IMR-90 (cell line): ENCODE measurements at regions not wholly inside any gene's neighbourhood (a gene's known extent, or its start where the extent isn't known, plus 50 kb on each side); places are given as distances from the start of the nearest gene placed in this dataset.

ENCODE experiments used
- ATAC-seq: fragments of 200-7000 bp; cut with Tn5 transposase; 2 replicates; pipeline ENCODE4 v1.9.1; 2020; ENCODE audit warnings: low read depth, mild to moderate bottlenecking, moderate library complexity
- BruUV-seq: library from RNA; stranded (reverse); fragments of 400-500 nt; replicated peaks from 2 replicates; lab custom pipeline; 2021; lab: Mats Ljungman, UMichigan
- CTCF ChIA-PET: fragments of 300-600 bp; formaldehyde crosslinking; extraction: SDS; loops from one replicate; lab custom pipeline; 2021; ENCODE audit warnings: antibody characterized with exemption; lab: Yijun Ruan, JAX
- POLR2A ChIA-PET: fragments of 300-600 bp; sonication (Branson Sonifier 250); formaldehyde crosslinking; loops from one replicate; lab custom pipeline; 2022; ENCODE audit warnings: antibody characterized with exemption; ENCODE audit not compliant: unreplicated experiment; lab: Charles Lee
- DNase-seq: peaks from one replicate; pipeline ENCODE4 v3.0.0; 2013
- H2AFZ ChIP-seq: replicated peaks from 2 replicates; pipeline ENCODE3; 2013; ENCODE audit warnings: low read length, mild to moderate bottlenecking; ENCODE audit not compliant: poor library complexity
- H2AK5ac ChIP-seq: 2 replicates; pipeline ENCODE4 v1.6.1; 2013; ENCODE audit warnings: low read depth, low read length, inconsistent platforms
- H2AK9ac ChIP-seq: replicated peaks from 2 replicates; pipeline ENCODE3; 2013; ENCODE audit warnings: mild to moderate bottlenecking, low read depth, low read length, moderate library complexity; ENCODE audit not compliant: poor library complexity
- H2BK120ac ChIP-seq: 2 replicates; pipeline ENCODE4 v1.6.1; 2013; ENCODE audit warnings: low read depth, low read length, inconsistent platforms
- H2BK15ac ChIP-seq: 3 replicates; pipeline ENCODE4 v1.6.1; 2013; ENCODE audit warnings: low read depth, low read length, inconsistent platforms
- H2BK20ac ChIP-seq: 2 replicates; pipeline ENCODE4 v1.6.1; 2013; ENCODE audit warnings: low read depth, mild to moderate bottlenecking, inconsistent platforms, low read length, moderate library complexity
- H2BK5ac ChIP-seq: 2 replicates; pipeline ENCODE4 v1.6.1; 2013; ENCODE audit warnings: mild to moderate bottlenecking, low read depth, low read length, inconsistent platforms; ENCODE audit not compliant: poor library complexity, severe bottlenecking
- H3K14ac ChIP-seq: replicated peaks from 2 replicates; pipeline ENCODE4 v1.6.1; 2013; ENCODE audit warnings: low read depth, low read length, inconsistent platforms
- H3K18ac ChIP-seq: 2 replicates; pipeline ENCODE4 v1.6.1; 2013; ENCODE audit warnings: low read depth, low read length, control low read depth
- H3K23ac ChIP-seq: 2 replicates; pipeline ENCODE4 v1.6.1; 2013; ENCODE audit warnings: low read depth, low read length, inconsistent platforms
- H3K27ac ChIP-seq: 2 replicates; pipeline ENCODE4 v1.5.1; 2013; ENCODE audit warnings: mild to moderate bottlenecking, control low read depth, low read length; ENCODE audit not compliant: insufficient read depth
- H3K27me3 ChIP-seq: 2 replicates; pipeline ENCODE4 v1.6.1; 2013; ENCODE audit warnings: low read length; ENCODE audit not compliant: control insufficient read depth, insufficient read depth
- H3K36me3 ChIP-seq: 2 replicates; pipeline ENCODE4 v1.6.1; 2013; ENCODE audit warnings: low read length, mixed read lengths; ENCODE audit not compliant: control insufficient read depth, insufficient read depth
- H3K4ac ChIP-seq: 2 replicates; pipeline ENCODE4 v1.6.1; 2013; ENCODE audit warnings: low read depth, low read length, inconsistent platforms
- H3K4me1 ChIP-seq: 2 replicates; pipeline ENCODE4 v1.6.1; 2013; ENCODE audit warnings: low read length, mixed read lengths; ENCODE audit not compliant: control insufficient read depth, insufficient read depth
- H3K4me2 ChIP-seq: 2 replicates; pipeline ENCODE4 v1.6.1; 2013; ENCODE audit warnings: low read depth, mild to moderate bottlenecking, control low read depth, low read length, moderate library complexity
- H3K4me3 ChIP-seq: 2 replicates; pipeline ENCODE4 v1.5.1; 2013; ENCODE audit warnings: low read depth, mild to moderate bottlenecking, control low read depth, low read length, moderate library complexity; ENCODE audit not compliant: insufficient read depth
- H3K56ac ChIP-seq: 2 replicates; pipeline ENCODE4 v1.6.1; 2013; ENCODE audit warnings: low read length, inconsistent platforms; ENCODE audit not compliant: insufficient read depth; ENCODE audit errors: extremely low read depth
- H3K79me1 ChIP-seq, 2 experiments: 2 replicates each; pipeline ENCODE4 v1.6.1; 2013; ENCODE audit warnings: low read length in 2 of 2, inconsistent platforms in 1 of 2, low read depth in 1 of 2
- H3K9ac ChIP-seq: 2 replicates; pipeline ENCODE4 v1.6.1; 2013; ENCODE audit warnings: low read depth, low read length, control low read depth
- H3K9me1 ChIP-seq: 2 replicates; pipeline ENCODE4 v1.6.1; 2013; ENCODE audit warnings: low read length, inconsistent platforms; ENCODE audit not compliant: insufficient read depth
- H3K9me3 ChIP-seq: 2 replicates; pipeline ENCODE4 v1.6.1; 2013; ENCODE audit warnings: low read length; ENCODE audit not compliant: control insufficient read depth, insufficient read depth
- H4K20me1 ChIP-seq: 2 replicates; pipeline ENCODE4 v1.6.1; 2013; ENCODE audit warnings: low read length, inconsistent platforms; ENCODE audit not compliant: insufficient read depth
- H4K5ac ChIP-seq: 2 replicates; pipeline ENCODE4 v1.6.1; 2013; ENCODE audit warnings: mild to moderate bottlenecking, low read depth, low read length, control low read depth
- H4K8ac ChIP-seq, 2 experiments: 2 replicates each; pipeline ENCODE4 v1.6.1; 2013; ENCODE audit warnings: low read depth in 2 of 2, low read length in 2 of 2, control low read depth in 1 of 2, inconsistent platforms in 1 of 2
- H4K91ac ChIP-seq: 2 replicates; pipeline ENCODE4 v1.6.1; 2013; ENCODE audit warnings: low read depth, low read length, inconsistent platforms; ENCODE audit not compliant: insufficient read depth
- BHLHE40 ChIP-seq: fragments of 150-350 bp; IDR thresholded peaks from 2 replicates; pipeline ENCODE4 v1.6.1; 2016; ENCODE audit warnings: mild to moderate bottlenecking, low read depth, low read length
- CHD1 ChIP-seq: IDR thresholded peaks from 2 replicates; pipeline ENCODE4 v1.6.1; 2012; ENCODE audit warnings: low read depth, low read length, improper control_type of control experiment
- ELK1 ChIP-seq: fragments of 150-350 bp; IDR thresholded peaks from 2 replicates; pipeline ENCODE4 v1.6.1; 2016; ENCODE audit warnings: low read depth, mild to moderate bottlenecking, low read length, moderate library complexity, borderline replicate concordance
- FOS ChIP-seq: fragments of 150-350 bp; IDR thresholded peaks from 2 replicates; pipeline ENCODE4 v1.6.1; 2016; ENCODE audit warnings: low read depth, low read length
- NFE2L2 ChIP-seq: fragments of 150-350 bp; IDR thresholded peaks from 2 replicates; pipeline ENCODE4 v1.6.1; 2016; ENCODE audit warnings: low read depth, mild to moderate bottlenecking, low read length
- POLR2A ChIP-seq: IDR thresholded peaks from 2 replicates; pipeline ENCODE4 v1.6.1; 2012; ENCODE audit warnings: mild to moderate bottlenecking, low read depth, low read length
- RCOR1 ChIP-seq: IDR thresholded peaks from 2 replicates; pipeline ENCODE4 v1.6.1; 2012; ENCODE audit warnings: mild to moderate bottlenecking, low read length, improper control_type of control experiment; ENCODE audit not compliant: insufficient replicate concordance
- WGBS, 2 experiments: methylation state at CpG; one replicate each; pipeline versions ENCODE4 v1.1.5 to v1.1.7; 2013; ENCODE audit warnings: missing lambda C conversion rate in 2 of 2; ENCODE audit not compliant: insufficient read length in 1 of 2; ENCODE audit errors: extremely low coverage in 2 of 2; 5-methylcytosine and 5-hydroxymethylcytosine counted together
- dilution Hi-C: fragments of 300-500 bp; cut with HindIII; formaldehyde crosslinking; loops from one replicate; pipeline ENCODE4 v1.14.3; 2018; ENCODE audit warnings: low sequenced_read_pairs; ENCODE audit not compliant: unreplicated experiment
- in situ Hi-C: fragments of 300-500 bp; cut with MboI; formaldehyde crosslinking; loops from 3 replicates; pipeline ENCODE4 v1.14.3; 2019; ENCODE audit warnings: low sequenced_read_pairs, inconsistent platforms, mixed read lengths
- intact Hi-C: fragments of 100-400 bp; cut with micrococcal nuclease; formaldehyde crosslinking; loops from 2 replicates; pipeline ENCODE4 v1.10.0; 2022
- TF ChIP-seq, protein P1 (sequence below): conservative IDR thresholded peaks from 2 replicates; pipeline ENCODE4 v1.5.1; 2012; ENCODE audit warnings: mild to moderate bottlenecking, low read depth, low read length, improper control_type of control experiment

DNA sequence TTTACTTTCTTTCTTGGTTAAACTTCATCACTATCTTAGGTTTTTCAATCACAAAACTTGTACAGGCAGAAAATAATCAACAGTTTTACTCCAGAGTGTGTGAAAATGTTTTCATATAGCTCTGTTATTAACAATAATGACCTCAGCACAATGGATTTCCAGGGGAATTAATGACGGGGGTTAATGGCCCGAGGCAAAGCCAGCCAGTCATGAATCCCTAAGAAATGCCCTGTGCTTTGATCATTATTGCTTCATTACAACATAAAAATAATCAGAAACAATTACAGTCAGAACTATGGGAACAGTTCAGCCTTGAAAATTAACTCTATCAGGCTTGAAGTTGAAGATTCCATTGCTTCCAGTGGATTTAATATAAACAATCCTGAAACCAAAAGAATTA, 875.4 kb downstream of the ROBO2 start:
- Histone ChIP-seq H3K36me3 (no peaks in the 10 kb centered on the region), H3K14ac (no peak overlapping the region), H4K20me1 (no peaks in the 10 kb centered on the region), H2BK5ac (no peak overlapping the region), H3K27me3 (no peaks in the 10 kb centered on the region), H4K5ac (no peak overlapping the region), H4K91ac (no peak overlapping the region), H2BK15ac (no peak overlapping the region), H3K4ac (no peak overlapping the region), H2AFZ (no peak overlapping the region), H3K9me1 (no peaks in the 10 kb centered on the region), H3K4me3 (no peak overlapping the region), H3K56ac (no peak overlapping the region), H3K4me1 (no peaks in the 10 kb centered on the region), H3K79me1 (no peaks in the 10 kb centered on the region), H3K4me2 (no peak overlapping the region), H2AK9ac (no peak overlapping the region), H2AK5ac (no peak overlapping the region), H3K9me3 (peaks cover 3% of the 10 kb centered on the region; the same call in 1 of the 2 replicates), H2BK120ac (no peak overlapping the region), H2BK20ac (no peak overlapping the region), H3K18ac (no peak overlapping the region), H3K9ac (no peak overlapping the region), H4K8ac (no peak overlapping the region), H3K23ac (no peak overlapping the region), H3K27ac (no peak overlapping the region)
- POLR2A ChIA-PET = no interaction called here
- ATAC-seq (no peak), DNase-seq (no peak)
- in situ Hi-C loops (no loop called here), dilution Hi-C loops (no loop called here), intact Hi-C loops (no loop called here)
- CTCF ChIA-PET = no interaction called here
- no CpG with 5 or more reads among the region's 2 CpGs for WGBS, 2 experiments
- TF ChIP-seq ELK1 (no peak), BHLHE40 (no peak), FOS (no peak), RCOR1 (no peak), POLR2A (no peak), CHD1 (no peak), NFE2L2 (no peak)
- TF ChIP-seq, protein P1, sequence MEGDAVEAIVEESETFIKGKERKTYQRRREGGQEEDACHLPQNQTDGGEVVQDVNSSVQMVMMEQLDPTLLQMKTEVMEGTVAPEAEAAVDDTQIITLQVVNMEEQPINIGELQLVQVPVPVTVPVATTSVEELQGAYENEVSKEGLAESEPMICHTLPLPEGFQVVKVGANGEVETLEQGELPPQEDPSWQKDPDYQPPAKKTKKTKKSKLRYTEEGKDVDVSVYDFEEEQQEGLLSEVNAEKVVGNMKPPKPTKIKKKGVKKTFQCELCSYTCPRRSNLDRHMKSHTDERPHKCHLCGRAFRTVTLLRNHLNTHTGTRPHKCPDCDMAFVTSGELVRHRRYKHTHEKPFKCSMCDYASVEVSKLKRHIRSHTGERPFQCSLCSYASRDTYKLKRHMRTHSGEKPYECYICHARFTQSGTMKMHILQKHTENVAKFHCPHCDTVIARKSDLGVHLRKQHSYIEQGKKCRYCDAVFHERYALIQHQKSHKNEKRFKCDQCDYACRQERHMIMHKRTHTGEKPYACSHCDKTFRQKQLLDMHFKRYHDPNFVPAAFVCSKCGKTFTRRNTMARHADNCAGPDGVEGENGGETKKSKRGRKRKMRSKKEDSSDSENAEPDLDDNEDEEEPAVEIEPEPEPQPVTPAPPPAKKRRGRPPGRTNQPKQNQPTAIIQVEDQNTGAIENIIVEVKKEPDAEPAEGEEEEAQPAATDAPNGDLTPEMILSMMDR = no peak
- BruUV-seq = no TSS peak
